GM12878 (cell line): ENCODE measurements at regions not wholly inside any gene's neighbourhood (a gene's known extent, or its start where the extent isn't known, plus 50 kb on each side); places are given as distances from the start of the nearest gene placed in this dataset.

ENCODE experiments used
- EZH2 ChIP-seq: IDR thresholded peaks from 2 replicates; pipeline ENCODE4 v1.6.1; 2012; ENCODE audit warnings: low read depth, mild to moderate bottlenecking, control low read depth, inconsistent platforms, low read length, borderline replicate concordance; ENCODE audit not compliant: control insufficient read depth
- MXI1 ChIP-seq: fragments of 150-350 bp; IDR thresholded peaks from 2 replicates; pipeline ENCODE4 v1.6.1; 2011; ENCODE audit warnings: low read depth, mild to moderate bottlenecking, inconsistent platforms, low read length, improper control_type of control experiment
- ZBTB40 ChIP-seq: fragments of 450-650 bp; IDR thresholded peaks from 2 replicates; pipeline ENCODE4 v1.6.1; 2016; ENCODE audit warnings: mild to moderate bottlenecking, moderate library complexity, borderline replicate concordance

DNA sequence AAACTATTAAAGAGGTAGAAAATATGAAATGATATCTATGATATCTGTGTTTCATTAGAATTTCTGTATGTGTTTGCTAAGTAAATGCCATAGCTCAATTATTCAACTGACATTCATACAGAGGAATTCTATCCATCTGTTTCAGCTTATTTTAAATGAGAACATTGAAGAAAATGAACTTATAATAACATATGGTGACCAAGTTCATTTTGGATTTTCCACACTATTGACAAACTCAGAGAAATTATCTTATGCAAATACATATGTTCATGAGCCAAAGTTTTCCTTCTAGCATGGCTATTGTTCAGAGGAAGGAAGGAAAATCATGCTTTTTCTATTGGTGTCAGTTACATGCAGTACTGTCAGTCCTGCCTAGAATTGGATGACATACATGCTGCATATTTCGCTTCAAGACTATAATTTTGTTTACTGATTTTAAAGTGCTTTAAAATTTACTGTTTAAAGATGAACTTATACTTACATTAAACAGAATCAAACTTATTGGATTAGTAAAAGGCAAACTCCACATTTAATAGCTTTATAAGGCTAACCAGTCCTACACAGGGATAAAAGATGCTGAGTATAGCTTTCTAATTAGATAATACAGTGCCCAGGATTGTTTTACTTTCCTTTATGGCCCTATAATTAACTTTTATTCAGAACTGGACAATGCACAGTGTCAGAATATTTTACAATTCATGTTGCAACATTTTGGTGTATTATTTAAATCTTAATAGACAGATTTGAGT, 646.2 kb downstream of the TRAM1L1 start:
- TF ChIP-seq ZBTB40 (no peak), EZH2 (no peak), MXI1 (no peak)
